MG63 (cell line): ENCODE measurements at regions not wholly inside any gene's neighbourhood (a gene's known extent, or its start where the extent isn't known, plus 50 kb on each side); places are given as distances from the start of the nearest gene placed in this dataset.

ENCODE experiments used
- DNase-seq: peaks from one replicate; pipeline ENCODE4 v3.0.0-alpha.2; 2020
- H3K27me3 ChIP-seq: fragments of 250-450 bp; sonication (Bioruptor Pico); 2 replicates; pipeline ENCODE4 v1.5.1; 2020; ENCODE audit warnings: mild to moderate bottlenecking, moderate library complexity
- H3K36me3 ChIP-seq: fragments of 250-450 bp; sonication (Bioruptor Pico); 2 replicates; pipeline ENCODE4 v1.5.1; 2020; ENCODE audit warnings: mild to moderate bottlenecking, moderate library complexity
- H3K4me3 ChIP-seq: fragments of 250-450 bp; sonication (Bioruptor Pico); 2 replicates; pipeline ENCODE4 v1.5.1; 2020; ENCODE audit warnings: mild to moderate bottlenecking, moderate library complexity
- H3K9me3 ChIP-seq: fragments of 250-450 bp; sonication (Bioruptor Pico); 2 replicates; pipeline ENCODE4 v1.5.1; 2020; ENCODE audit warnings: mild to moderate bottlenecking, moderate library complexity

GRCh38 chr6:24987446-24988115, 51.8 kb upstream of the RIPOR2 start:
- no peaks in the 10 kb centered on the region for H3K36me3 ChIP-seq
- H3K9me3 ChIP-seq = 0 out of 2 replicates have a peak, but pooled peaks cover 2% of the 10 kb centered on the region
- no peak for DNase-seq

GRCh38 chr6:24988562-24988961, 52.8 kb upstream of the RIPOR2 start:
- H3K9me3 ChIP-seq = 0 out of 2 replicates have a peak, but pooled peaks cover 5% of the 10 kb centered on the region

More at GRCh38 chr6:24987446-24988115, 51.8 kb upstream of the RIPOR2 start:
- Histone ChIP-seq H3K27me3 (no peaks in the 10 kb centered on the region), H3K4me3 (no peak overlapping the region)

DNA sequence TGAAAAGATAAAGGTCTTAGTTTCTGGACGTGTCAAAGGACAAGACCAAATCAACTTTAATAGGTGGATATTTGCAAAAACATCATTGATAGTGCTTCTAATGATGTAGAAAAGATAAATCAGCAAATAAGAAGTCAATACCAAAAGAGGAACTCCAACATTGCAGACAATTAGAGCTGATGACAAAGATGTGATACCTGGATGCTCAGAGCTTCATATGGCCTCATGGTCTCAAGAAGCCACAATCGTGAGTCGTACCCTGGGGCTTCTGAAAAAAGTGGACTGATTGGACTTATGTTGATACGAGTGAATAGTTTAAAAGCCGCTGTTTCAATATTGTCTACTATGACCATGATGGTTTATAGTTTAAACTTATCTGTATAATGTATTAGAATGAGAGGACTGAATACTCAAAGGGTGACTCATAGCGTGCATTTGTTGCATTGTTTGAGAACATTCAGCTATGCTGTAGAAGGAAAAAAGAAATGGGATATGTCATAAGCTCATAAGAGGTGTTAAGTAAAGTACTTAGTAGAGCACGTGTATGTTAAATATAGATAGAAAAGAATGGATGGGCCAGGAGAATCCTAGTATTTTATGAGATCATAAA, 54.6 kb upstream of the RIPOR2 start:
- Histone ChIP-seq H3K36me3 (no peaks in the 10 kb centered on the region), H3K27me3 (no peaks in the 10 kb centered on the region), H3K4me3 (no peak overlapping the region), H3K9me3 (0 out of 2 replicates have a peak, but pooled peaks cover 5% of the 10 kb centered on the region)
- no peak for DNase-seq

More at GRCh38 chr6:24988562-24988961, 52.8 kb upstream of the RIPOR2 start:
- Histone ChIP-seq H3K4me3 (no peak overlapping the region), H3K36me3 (no peaks in the 10 kb centered on the region), H3K27me3 (no peaks in the 10 kb centered on the region)
- DNase-seq = no peak

DNA sequence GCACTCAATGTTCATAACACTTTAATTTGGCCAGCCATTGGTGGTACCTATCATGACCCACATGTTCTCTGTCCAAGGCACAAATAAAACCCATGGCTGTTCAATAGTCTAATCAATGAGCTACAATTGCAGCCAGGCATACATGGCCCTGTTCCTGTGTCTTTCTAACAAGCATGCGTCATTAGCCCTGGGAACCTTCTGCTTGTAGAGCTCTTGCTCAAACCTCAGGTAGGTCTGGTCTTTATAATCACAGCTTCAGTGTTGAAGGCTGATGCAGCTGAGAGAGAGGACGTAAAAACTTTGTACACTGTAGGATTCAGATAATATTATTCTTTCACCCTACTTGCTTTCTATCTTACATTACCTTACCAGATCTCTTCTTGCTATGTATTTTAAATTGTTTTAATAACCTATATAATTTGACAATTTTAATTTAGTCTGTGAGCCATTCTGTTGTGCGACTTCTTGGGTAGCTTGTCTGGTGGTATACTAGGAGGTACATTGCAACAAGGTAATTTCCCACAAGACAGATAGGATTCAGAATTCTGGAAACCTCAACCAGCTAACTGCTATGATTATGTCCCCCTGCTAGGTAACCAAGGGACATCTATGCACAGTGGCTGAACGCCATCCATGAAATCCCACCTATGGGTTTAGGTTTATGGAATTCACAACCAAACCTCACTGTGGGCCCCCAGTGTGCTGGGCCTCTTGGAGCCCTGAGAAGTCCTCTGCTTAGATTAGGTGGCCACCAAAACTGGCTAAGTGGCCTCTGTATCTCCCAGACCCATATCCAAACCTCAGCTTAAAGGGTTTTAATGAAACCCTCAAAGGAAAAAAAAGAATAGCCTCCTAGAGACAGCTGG, 55.4 kb upstream of the RIPOR2 start:
- Histone ChIP-seq H3K9me3 (0 out of 2 replicates have a peak, but pooled peaks cover 5% of the 10 kb centered on the region), H3K36me3 (no peaks in the 10 kb centered on the region), H3K4me3 (no peak overlapping the region), H3K27me3 (no peaks in the 10 kb centered on the region)
- no peak for DNase-seq

DNA sequence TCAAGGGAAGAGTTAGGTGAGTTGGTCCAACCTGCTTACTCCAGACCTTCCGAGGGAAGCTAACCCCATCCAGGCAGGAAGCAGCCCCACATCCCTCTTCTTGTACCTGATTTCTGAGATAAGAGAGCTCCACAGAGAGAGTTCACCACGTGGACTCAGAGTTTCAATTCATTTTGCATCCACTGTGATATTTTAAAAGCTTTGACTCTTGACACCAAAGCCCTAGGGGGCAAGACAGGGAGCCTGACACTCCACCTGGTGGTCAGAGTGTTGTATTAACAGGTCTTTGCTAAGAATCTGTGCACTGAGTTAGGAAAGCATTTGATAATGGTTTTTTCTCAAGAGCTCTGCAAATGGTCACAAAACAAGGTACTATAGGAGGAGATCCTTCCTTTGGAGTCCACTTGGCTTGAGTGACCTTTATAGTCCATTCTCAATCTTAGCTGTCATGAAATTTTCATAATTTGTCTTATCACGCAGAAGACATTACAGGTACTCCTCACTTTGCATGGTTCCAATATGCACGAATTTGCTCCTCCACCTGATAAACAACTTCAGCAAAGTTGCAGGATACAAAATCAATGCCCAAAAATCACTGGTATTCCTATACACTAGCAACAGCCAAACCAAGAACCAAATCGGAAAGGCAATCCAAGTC, 56.2 kb upstream of the RIPOR2 start:
- H3K36me3 ChIP-seq = no peaks in the 10 kb centered on the region
- DNase-seq = no peak
- no peaks in the 10 kb centered on the region for H3K27me3 ChIP-seq
- no peak overlapping the region for H3K4me3 ChIP-seq
- H3K9me3 ChIP-seq = 0 out of 2 replicates have a peak, but pooled peaks cover 5% of the 10 kb centered on the region

DNA sequence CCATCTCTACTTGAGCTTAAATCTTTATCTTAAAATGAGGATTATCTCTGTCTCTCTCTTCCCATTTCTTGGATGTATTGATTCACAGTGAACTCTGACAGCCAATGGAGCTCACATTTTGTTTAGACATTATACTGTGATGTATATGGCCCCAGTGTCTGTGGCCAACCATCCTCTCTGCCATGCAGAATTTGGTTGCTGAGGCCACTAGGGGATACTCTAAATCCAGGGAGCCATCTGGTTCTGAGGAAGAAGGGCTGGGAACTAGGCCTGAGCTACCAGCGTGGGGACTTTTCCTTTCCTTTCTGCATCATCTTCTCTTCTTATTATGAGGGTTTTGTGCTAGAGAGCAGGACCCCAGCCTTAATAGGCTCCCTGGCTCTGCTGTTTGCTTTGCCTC, 59.1 kb upstream of the RIPOR2 start:
- H3K9me3 ChIP-seq = 0 out of 2 replicates have a peak, but pooled peaks cover 5% of the 10 kb centered on the region
- no peak overlapping the region for H3K4me3 ChIP-seq
- DNase-seq = no peak
- no peaks in the 10 kb centered on the region for H3K27me3 ChIP-seq
- no peaks in the 10 kb centered on the region for H3K36me3 ChIP-seq

GRCh38 chr6:24995270-24995669, 59.5 kb upstream of the RIPOR2 start:
- no peaks in the 10 kb centered on the region for H3K36me3 ChIP-seq
- no peak overlapping the region for H3K4me3 ChIP-seq
- H3K27me3 ChIP-seq = no peaks in the 10 kb centered on the region
- no peak for DNase-seq
- 0 out of 2 replicates have a peak, but pooled peaks cover 5% of the 10 kb centered on the region for H3K9me3 ChIP-seq

- no peaks in the 10 kb centered on the region for H3K36me3 ChIP-seq
- no peaks in the 10 kb centered on the region for H3K27me3 ChIP-seq
- H3K9me3 ChIP-seq = 0 out of 2 replicates have a peak, but pooled peaks cover 5% of the 10 kb centered on the region
- no peak for DNase-seq
- H3K4me3 ChIP-seq = no peak overlapping the region
These were observed 60.6 kb upstream of the RIPOR2 start for GRCh38 chr6:24996269-24996836.

GRCh38 chr6:24997231-24997630, 61.5 kb upstream of the RIPOR2 start:
- no peak for DNase-seq
- H3K27me3 ChIP-seq = no peaks in the 10 kb centered on the region
- 0 out of 2 replicates have a peak, but pooled peaks cover 5% of the 10 kb centered on the region for H3K9me3 ChIP-seq
- no peak overlapping the region for H3K4me3 ChIP-seq
- H3K36me3 ChIP-seq = no peaks in the 10 kb centered on the region

DNA sequence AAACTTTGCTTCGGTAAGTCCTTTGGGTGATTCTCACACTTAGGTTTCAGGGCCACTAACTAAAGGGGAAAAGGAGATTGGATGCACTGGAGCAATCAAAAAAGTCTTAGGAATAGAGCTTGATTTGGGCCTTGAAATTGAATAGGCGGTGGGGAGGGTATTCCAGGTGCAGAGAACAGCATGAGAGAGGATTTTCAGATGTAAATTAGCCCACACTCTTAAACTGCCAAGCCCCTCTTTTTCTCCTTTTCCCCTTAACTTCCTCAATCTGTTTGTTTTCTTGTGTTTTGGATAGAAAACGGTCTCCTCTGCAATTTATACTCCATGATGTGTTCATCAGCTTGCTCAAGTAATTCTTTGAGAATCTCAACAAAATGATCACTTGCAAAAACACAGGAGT, 62.1 kb upstream of the RIPOR2 start:
- H3K36me3 ChIP-seq = no peaks in the 10 kb centered on the region
- no peak overlapping the region for H3K4me3 ChIP-seq
- H3K27me3 ChIP-seq = no peaks in the 10 kb centered on the region
- no peak for DNase-seq
- no peaks in the 10 kb centered on the region for H3K9me3 ChIP-seq

- DNase-seq = no peak
These were observed 66.7 kb upstream of the RIPOR2 start for GRCh38 chr6:25002326-25003091.

DNA sequence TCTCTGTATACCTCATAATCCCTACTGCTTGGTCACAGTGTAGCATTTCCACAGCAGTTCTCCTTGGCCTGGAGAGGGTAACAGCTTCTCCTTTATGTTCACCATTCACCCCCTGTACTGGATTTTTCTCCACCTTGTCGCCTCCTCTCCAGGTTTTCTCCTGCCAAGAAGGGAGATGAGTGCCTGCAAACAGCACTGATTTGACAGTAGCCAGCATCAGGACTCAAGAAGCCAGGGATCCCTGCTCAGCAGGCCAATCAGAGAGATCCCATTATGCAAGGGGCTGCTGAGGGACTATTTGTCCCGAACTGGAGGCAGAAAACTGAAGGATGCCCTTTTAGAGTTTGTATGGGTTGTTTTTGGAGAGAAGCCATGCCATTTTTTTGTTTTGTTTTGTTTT, 68.6 kb upstream of the RIPOR2 start:
- no peaks in the 10 kb centered on the region for H3K36me3 ChIP-seq
- H3K9me3 ChIP-seq = no peaks in the 10 kb centered on the region
- H3K27me3 ChIP-seq = no peaks in the 10 kb centered on the region
- no peak for DNase-seq
- H3K4me3 ChIP-seq = no peak overlapping the region

More at GRCh38 chr6:25002326-25003091, 66.7 kb upstream of the RIPOR2 start:
- Histone ChIP-seq H3K4me3 (no peak overlapping the region), H3K36me3 (no peaks in the 10 kb centered on the region), H3K27me3 (no peaks in the 10 kb centered on the region), H3K9me3 (no peaks in the 10 kb centered on the region)

GRCh38 chr6:25005010-25005409, 69.2 kb upstream of the RIPOR2 start:
- Histone ChIP-seq H3K27me3 (no peaks in the 10 kb centered on the region), H3K36me3 (no peaks in the 10 kb centered on the region), H3K4me3 (no peak overlapping the region), H3K9me3 (no peaks in the 10 kb centered on the region)
- no peak for DNase-seq

GRCh38 chr6:25006075-25006474, 70.3 kb upstream of the RIPOR2 start:
- Histone ChIP-seq H3K9me3 (no peaks in the 10 kb centered on the region), H3K4me3 (no peak overlapping the region), H3K27me3 (no peaks in the 10 kb centered on the region), H3K36me3 (no peaks in the 10 kb centered on the region)
- no peak for DNase-seq

DNA sequence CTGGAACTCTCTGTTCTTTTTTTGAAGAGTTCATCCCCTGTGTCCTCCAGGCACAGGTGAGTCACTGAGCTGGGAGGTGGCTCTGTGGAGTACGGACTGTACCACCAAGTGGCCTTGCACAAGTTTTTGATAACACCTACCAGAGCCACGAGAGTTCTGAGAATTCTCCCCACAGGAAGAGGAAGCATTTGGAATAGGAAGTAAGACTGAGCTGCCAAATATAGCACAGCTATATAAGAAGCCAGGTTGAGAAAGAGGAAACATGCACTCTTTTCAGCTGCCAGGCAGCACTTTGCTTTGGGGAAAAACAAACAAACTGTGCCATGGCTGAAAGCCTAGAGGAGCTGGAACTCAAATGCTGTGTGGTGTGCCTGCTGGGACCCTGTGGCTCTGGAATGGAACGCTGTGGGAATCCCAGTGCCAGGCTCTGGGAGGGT, 70.8 kb upstream of the RIPOR2 start:
- Histone ChIP-seq H3K9me3 (no peaks in the 10 kb centered on the region), H3K27me3 (no peaks in the 10 kb centered on the region), H3K36me3 (no peaks in the 10 kb centered on the region), H3K4me3 (no peak overlapping the region)
- DNase-seq = peak; percentile 56

GRCh38 chr6:25007269-25007699, 71.5 kb upstream of the RIPOR2 start:
- Histone ChIP-seq H3K9me3 (no peaks in the 10 kb centered on the region), H3K4me3 (no peak overlapping the region), H3K36me3 (no peaks in the 10 kb centered on the region), H3K27me3 (no peaks in the 10 kb centered on the region)
- DNase-seq = no peak
